ENCODE measurements at regions not wholly inside any gene's neighbourhood (a gene's known extent, or its start where the extent isn't known, plus 50 kb on each side); places are given as distances from the start of the nearest gene placed in this dataset.

DNA sequence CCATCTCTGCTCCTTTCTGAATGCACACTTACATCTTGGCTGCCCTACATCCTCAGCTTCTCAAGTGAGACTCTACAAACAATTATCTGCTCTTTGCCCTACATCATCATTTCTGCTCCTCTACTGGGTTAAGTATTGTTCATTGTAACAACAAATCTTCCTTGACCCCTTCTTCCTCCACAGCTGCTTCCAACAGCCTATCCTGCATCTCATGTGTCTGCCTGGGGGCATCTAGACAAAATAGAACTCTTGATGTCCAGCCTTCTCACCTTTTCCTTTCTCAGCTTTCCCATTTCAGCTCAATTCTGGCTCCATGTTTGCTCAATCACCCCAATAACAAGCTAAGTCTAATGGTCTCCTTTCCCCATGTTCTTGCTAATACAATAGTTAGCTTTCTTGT lies 509.8 kb downstream of the DIRAS2 start:
- TF ChIP-seq, protein P1, sequence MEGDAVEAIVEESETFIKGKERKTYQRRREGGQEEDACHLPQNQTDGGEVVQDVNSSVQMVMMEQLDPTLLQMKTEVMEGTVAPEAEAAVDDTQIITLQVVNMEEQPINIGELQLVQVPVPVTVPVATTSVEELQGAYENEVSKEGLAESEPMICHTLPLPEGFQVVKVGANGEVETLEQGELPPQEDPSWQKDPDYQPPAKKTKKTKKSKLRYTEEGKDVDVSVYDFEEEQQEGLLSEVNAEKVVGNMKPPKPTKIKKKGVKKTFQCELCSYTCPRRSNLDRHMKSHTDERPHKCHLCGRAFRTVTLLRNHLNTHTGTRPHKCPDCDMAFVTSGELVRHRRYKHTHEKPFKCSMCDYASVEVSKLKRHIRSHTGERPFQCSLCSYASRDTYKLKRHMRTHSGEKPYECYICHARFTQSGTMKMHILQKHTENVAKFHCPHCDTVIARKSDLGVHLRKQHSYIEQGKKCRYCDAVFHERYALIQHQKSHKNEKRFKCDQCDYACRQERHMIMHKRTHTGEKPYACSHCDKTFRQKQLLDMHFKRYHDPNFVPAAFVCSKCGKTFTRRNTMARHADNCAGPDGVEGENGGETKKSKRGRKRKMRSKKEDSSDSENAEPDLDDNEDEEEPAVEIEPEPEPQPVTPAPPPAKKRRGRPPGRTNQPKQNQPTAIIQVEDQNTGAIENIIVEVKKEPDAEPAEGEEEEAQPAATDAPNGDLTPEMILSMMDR (IDR thresholded peaks at IDR 0.05): no peak
- no peaks in the 10 kb centered on the region for H3K36me3 ChIP-seq
- H3K4me3 ChIP-seq: no peak overlapping the region
- intact Hi-C loops (cut with DNase I): no loop called here
- DNase-seq (ENCODE audit: low spot score in 2 of 2): no peak
- H3K4me1 ChIP-seq: no peaks in the 10 kb centered on the region
- no peaks in the 10 kb centered on the region for H3K9me3 ChIP-seq
- H3K27ac ChIP-seq: no peak overlapping the region
- no peaks in the 10 kb centered on the region for H3K27me3 ChIP-seq

DNA sequence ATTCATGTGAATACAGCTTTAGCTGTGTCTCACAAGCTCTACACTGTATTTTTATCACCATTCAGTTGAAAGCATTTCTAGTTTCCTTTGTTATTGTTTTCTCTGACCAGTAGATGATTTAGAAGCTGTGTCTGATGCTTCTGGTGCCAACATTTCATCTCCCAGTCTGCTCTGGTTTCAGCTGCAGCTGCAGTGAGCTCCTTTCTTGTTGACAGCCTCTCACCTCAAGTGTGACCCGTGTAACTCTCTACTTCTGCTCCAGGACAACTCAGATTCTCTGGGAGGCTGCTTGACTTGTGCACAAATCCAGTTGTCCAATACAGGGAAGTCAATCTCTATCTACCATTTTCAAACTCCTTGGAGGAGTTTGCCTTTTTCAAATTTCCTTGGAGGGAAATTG lies 504.8 kb downstream of the DIRAS2 start:
- no peak for DNase-seq (ENCODE audit: low spot score in 2 of 2)
- TF ChIP-seq, protein P1 (IDR thresholded peaks at IDR 0.05): no peak
- H3K27ac ChIP-seq: no peak overlapping the region
- no peaks in the 10 kb centered on the region for H3K27me3 ChIP-seq
- H3K4me1 ChIP-seq: no peaks in the 10 kb centered on the region
- intact Hi-C loops (cut with DNase I): no loop called here
- H3K4me3 ChIP-seq: no peak overlapping the region
- H3K9me3 ChIP-seq: no peaks in the 10 kb centered on the region
- H3K36me3 ChIP-seq: no peaks in the 10 kb centered on the region

DNA sequence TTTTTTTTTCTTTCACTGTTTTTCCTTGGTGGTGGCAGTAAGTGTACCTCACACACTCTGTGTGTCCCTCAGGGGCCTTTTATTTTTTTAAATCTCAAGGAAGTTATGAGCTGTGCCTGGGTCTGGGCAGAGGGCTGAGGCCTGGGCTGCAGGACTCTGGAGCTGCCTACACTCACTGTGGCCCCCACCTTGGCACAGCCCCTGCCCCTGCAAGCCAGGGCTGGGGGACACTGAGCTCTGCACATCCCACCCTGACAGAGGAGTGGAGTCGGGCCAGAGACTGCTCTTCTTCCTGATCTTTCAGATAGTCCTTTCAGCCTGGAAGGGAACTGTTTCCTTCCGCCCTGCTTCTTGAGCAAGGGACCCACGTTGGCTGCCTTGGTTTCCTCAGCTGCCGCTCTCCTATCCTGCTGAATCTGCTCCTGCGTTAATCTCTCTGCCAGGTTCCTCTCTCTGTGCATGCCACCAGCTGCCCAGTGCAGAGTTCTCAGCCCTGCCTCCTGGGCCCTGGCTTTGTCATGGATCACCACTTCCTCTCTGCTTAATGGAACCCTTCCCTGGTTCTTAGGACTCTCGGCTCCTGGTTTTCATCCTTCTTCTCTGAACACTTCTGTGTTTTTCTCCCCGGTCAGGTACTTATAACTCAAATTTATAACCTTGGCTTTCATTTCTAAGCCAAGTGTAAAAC lies 502.3 kb downstream of the DIRAS2 start:
- Histone ChIP-seq H3K27me3 (no peaks in the 10 kb centered on the region), H3K9me3 (no peaks in the 10 kb centered on the region), H3K4me3 (no peak overlapping the region), H3K27ac (no peak overlapping the region), H3K36me3 (no peaks in the 10 kb centered on the region), H3K4me1 (no peaks in the 10 kb centered on the region)
- no peak for DNase-seq (ENCODE audit: low spot score in 2 of 2)
- TF ChIP-seq, protein P1 (IDR thresholded peaks at IDR 0.05): no peak
- intact Hi-C loops (cut with DNase I): loop anchor here (5.0 kb wide), 1 partner anchor 732 kb away; no protein-coding TSS in a partner anchor

DNA sequence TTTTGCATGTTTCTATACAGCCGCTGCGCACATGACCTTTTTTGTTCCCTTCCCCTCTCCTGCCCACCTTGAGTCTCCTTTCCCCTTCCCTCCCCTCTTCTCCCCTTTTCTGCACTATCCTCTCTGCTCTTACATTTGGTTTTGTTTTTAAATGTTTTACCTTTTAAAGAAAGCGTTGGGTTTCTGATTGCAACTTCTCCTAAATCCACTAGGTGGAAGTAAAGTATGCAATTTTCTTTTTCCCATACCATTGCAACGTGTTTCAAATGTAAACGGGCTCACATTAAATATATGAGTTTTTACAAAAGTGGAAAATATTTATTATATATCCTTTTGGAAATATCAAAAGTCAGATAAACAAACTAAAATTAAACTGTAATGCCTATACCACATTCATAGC lies 500.9 kb downstream of the DIRAS2 start:
- intact Hi-C loops (cut with DNase I): loop anchor here (5.0 kb wide), 1 partner anchor 731 kb away; no protein-coding TSS in a partner anchor
- TF ChIP-seq, protein P1 (IDR thresholded peaks at IDR 0.05): peak in 1 of 3 experiments; percentile 36
- Histone ChIP-seq H3K4me3 (no peak overlapping the region), H3K27ac (no peak overlapping the region), H3K27me3 (no peaks in the 10 kb centered on the region), H3K4me1 (no peaks in the 10 kb centered on the region), H3K9me3 (no peaks in the 10 kb centered on the region), H3K36me3 (no peaks in the 10 kb centered on the region)
- DNase-seq (ENCODE audit: low spot score in 2 of 2): no peak

DNA sequence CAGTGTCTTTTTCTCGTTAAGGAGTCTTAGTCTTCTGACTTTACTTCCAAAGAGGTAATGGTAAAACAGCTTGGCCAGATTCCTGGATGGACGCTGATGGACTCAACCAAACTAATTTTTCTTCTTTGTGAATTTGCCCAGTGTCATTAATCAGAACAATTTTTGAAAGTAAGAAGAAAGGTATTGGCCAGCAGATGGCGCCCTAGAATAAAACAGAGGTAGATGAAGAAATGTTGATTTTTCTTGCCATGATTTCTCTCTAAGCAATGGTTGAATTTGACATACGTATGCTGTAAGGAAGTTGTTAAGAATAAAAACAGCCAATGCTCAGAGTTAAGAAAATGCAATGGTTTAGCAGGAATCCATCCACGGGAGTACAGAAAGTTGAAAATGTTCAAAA lies 500.0 kb downstream of the DIRAS2 start:
- Histone ChIP-seq H3K4me1 (no peaks in the 10 kb centered on the region), H3K27ac (no peak overlapping the region), H3K9me3 (no peaks in the 10 kb centered on the region), H3K36me3 (no peaks in the 10 kb centered on the region), H3K4me3 (no peak overlapping the region), H3K27me3 (no peaks in the 10 kb centered on the region)
- no peak for DNase-seq (ENCODE audit: low spot score in 2 of 2)
- intact Hi-C loops (cut with DNase I): loop anchor here (5.0 kb wide), 1 partner anchor 730 kb away; no protein-coding TSS in a partner anchor
- TF ChIP-seq, protein P1 (IDR thresholded peaks at IDR 0.05): peak in 2 of 3 experiments; percentile 15 to 34

Data from ascending aorta (tissue), 2 donors.